ENCODE measurements at regions not wholly inside any gene's neighbourhood (a gene's known extent, or its start where the extent isn't known, plus 50 kb on each side); places are given as distances from the start of the nearest gene placed in this dataset.

GRCh38 chr5:67286006-67286405 is 89.4 kb upstream of the CD180 start:
- H3K27me3 Mint-ChIP-seq: peaks cover 5% of the 10 kb centered on the region

GRCh38 chr5:67283988-67284487 is 87.4 kb upstream of the CD180 start:
- H3K9me3 Mint-ChIP-seq (ENCODE audit: insufficient read depth): no peaks in the 10 kb centered on the region
- H3K27me3 ChIP-seq (replicated peaks in 1 of 4; ENCODE audit: control extremely low read depth in 1 of 4, control insufficient read depth in 3 of 4, insufficient read depth in 4 of 4, low read length in 3 of 4): no peaks in the 10 kb centered on the region
- POLR2A ChIA-PET: no interaction called here
- DNase-seq (no peak), ATAC-seq (ENCODE audit: low read depth) (no peak)
- no peak overlapping the region for H3K9ac ChIP-seq (ENCODE audit: low read length)
- intact Hi-C loops (cut with micrococcal nuclease): no loop called here
- H3K4me3 ChIP-seq (ENCODE audit: control extremely low read depth in 1 of 5, extremely low read depth in 1 of 5, insufficient read depth in 1 of 5, low read depth in 2 of 5, low read length in 4 of 5): no peak overlapping the region
- peaks cover 0 to 12% (median 3%) of the 10 kb centered on the region in 3 donors for H3K9me3 ChIP-seq (ENCODE audit: control extremely low read depth in 1 of 3, control insufficient read depth in 2 of 3, insufficient read depth in 1 of 3, low read length in 2 of 3)
- WGBS (ENCODE audit: insufficient coverage): 76% methylated on average over 2 of the region's 4 CpGs
- H3K4me2 ChIP-seq (replicated peaks; ENCODE audit: low read depth, low read length, poor library complexity, severe bottlenecking): no peak overlapping the region
- CTCF ChIA-PET: no interaction called here
- H3K36me3 ChIP-seq (replicated peaks in 1 of 2; ENCODE audit: control extremely low read depth in 1 of 2, control insufficient read depth in 1 of 2, extremely low read depth in 1 of 2, insufficient read depth in 2 of 2, low read length in 1 of 2): no peaks in the 10 kb centered on the region
- peaks cover 8% of the 10 kb centered on the region for H3K4me1 Mint-ChIP-seq
- no peaks in the 10 kb centered on the region for H3K79me2 ChIP-seq (ENCODE audit: control insufficient read depth, insufficient read depth, low read length)
- TF ChIP-seq CTCF (IDR thresholded peaks at IDR 0.05) (no peak), EZH2 (IDR thresholded peaks at IDR 0.05; ENCODE audit: borderline replicate concordance, insufficient read depth, low read depth, low read length, poor library complexity, severe bottlenecking) (no peak)
- no peaks in the 10 kb centered on the region for H4K20me1 ChIP-seq (ENCODE audit: control insufficient read depth, insufficient read depth, low read length, poor library complexity, severe bottlenecking)
- no peak overlapping the region for H3K4me3 Mint-ChIP-seq
- peaks cover 0 to 3% of the 10 kb centered on the region in 2 donors for H3K4me1 ChIP-seq (ENCODE audit: control insufficient read depth in 2 of 2, insufficient read depth in 2 of 2, low read length in 2 of 2)
- H3K27ac ChIP-seq (ENCODE audit: low read length in 2 of 2): no peak overlapping the region
- H3K27ac Mint-ChIP-seq: no peak overlapping the region
- no peak overlapping the region for H2AFZ ChIP-seq (ENCODE audit: insufficient read depth, low read depth, low read length, poor library complexity, severe bottlenecking)
- H3K27me3 Mint-ChIP-seq: peaks cover 7% of the 10 kb centered on the region

More at GRCh38 chr5:67286006-67286405, 89.4 kb upstream of the CD180 start:
- ChIA-PET POLR2A (no interaction called here), CTCF (no interaction called here)
- no peak overlapping the region for H3K9ac ChIP-seq (ENCODE audit: low read length)
- H3K27ac ChIP-seq (ENCODE audit: low read length in 2 of 2): no peak overlapping the region
- no peak for ATAC-seq (ENCODE audit: low read depth)
- no peaks in the 10 kb centered on the region for H3K36me3 ChIP-seq (replicated peaks in 1 of 2; ENCODE audit: control extremely low read depth in 1 of 2, control insufficient read depth in 1 of 2, extremely low read depth in 1 of 2, insufficient read depth in 2 of 2, low read length in 1 of 2)
- intact Hi-C loops (cut with micrococcal nuclease): no loop called here
- TF ChIP-seq EZH2 (IDR thresholded peaks at IDR 0.05; ENCODE audit: borderline replicate concordance, insufficient read depth, low read depth, low read length, poor library complexity, severe bottlenecking) (no peak), CTCF (IDR thresholded peaks at IDR 0.05) (no peak)
- Mint-ChIP-seq H3K4me1 (peaks cover 8% of the 10 kb centered on the region), H3K9me3 (ENCODE audit: insufficient read depth) (no peaks in the 10 kb centered on the region), H3K4me3 (no peak overlapping the region), H3K27ac (no peak overlapping the region)
- no peak for DNase-seq
- H3K27me3 ChIP-seq (replicated peaks in 1 of 4; ENCODE audit: control extremely low read depth in 1 of 4, control insufficient read depth in 3 of 4, insufficient read depth in 4 of 4, low read length in 3 of 4): no peaks in the 10 kb centered on the region
- H4K20me1 ChIP-seq (ENCODE audit: control insufficient read depth, insufficient read depth, low read length, poor library complexity, severe bottlenecking): no peaks in the 10 kb centered on the region
- peaks cover 0 to 5% of the 10 kb centered on the region in 2 donors for H3K4me1 ChIP-seq (ENCODE audit: control insufficient read depth in 2 of 2, insufficient read depth in 2 of 2, low read length in 2 of 2)
- H3K4me2 ChIP-seq (replicated peaks; ENCODE audit: low read depth, low read length, poor library complexity, severe bottlenecking): no peak overlapping the region
- H3K9me3 ChIP-seq (ENCODE audit: control extremely low read depth in 1 of 3, control insufficient read depth in 2 of 3, insufficient read depth in 1 of 3, low read length in 2 of 3): no peaks in the 10 kb centered on the region
- no peak overlapping the region for H2AFZ ChIP-seq (ENCODE audit: insufficient read depth, low read depth, low read length, poor library complexity, severe bottlenecking)
- H3K4me3 ChIP-seq (ENCODE audit: control extremely low read depth in 1 of 5, extremely low read depth in 1 of 5, insufficient read depth in 1 of 5, low read depth in 2 of 5, low read length in 4 of 5): no peak overlapping the region
- WGBS (ENCODE audit: insufficient coverage): 18% methylated on average over 2 of the region's 4 CpGs
- no peaks in the 10 kb centered on the region for H3K79me2 ChIP-seq (ENCODE audit: control insufficient read depth, insufficient read depth, low read length)

Data from B cell (primary cell).